HepG2 (cell line): ENCODE measurements at regions not wholly inside any gene's neighbourhood (a gene's known extent, or its start where the extent isn't known, plus 50 kb on each side); places are given as distances from the start of the nearest gene placed in this dataset.

Experiments used
- ATAC-seq: fragments of 200-7000 bp; cut with Tn5 transposase; 3 replicates; pipeline ENCODE4 v1.9.1; 2020; ENCODE audit warnings: mild to moderate bottlenecking, moderate library complexity
- BruUV-seq: library from RNA; stranded (reverse); fragments of 400-500 nt; replicated peaks from 2 replicates; lab custom pipeline; 2021; lab: Mats Ljungman, UMichigan
- CTCF ChIA-PET: fragments of 300-600 bp; formaldehyde crosslinking; extraction: SDS; loops from one replicate; lab custom pipeline; 2021; ENCODE audit warnings: low total read pairs, inconsistent platforms, low intra/inter-chr PET ratio; lab: Yijun Ruan, JAX
- POLR2A ChIA-PET: fragments of 350-600 bp; sonication (Branson Sonifier 250); formaldehyde crosslinking; loops from one replicate; lab custom pipeline; 2020; ENCODE audit warnings: antibody characterized with exemption, inconsistent platforms; lab: Yijun Ruan, JAX
- DNase-seq: peaks from one replicate; pipeline ENCODE4 v3.0.0-alpha.2; 2015; ENCODE audit warnings: low spot score
- FAIRE-seq: peaks from 3 replicates; lab custom pipeline; 2011; peaks lifted over from hg19 to GRCh38; lab: Jason Lieb, UNC
- H2AFZ ChIP-seq: one replicate; pipeline ENCODE4 v1.6.1; 2011; ENCODE audit warnings: low read length, inconsistent platforms
- H3K27ac ChIP-seq: fragments of 300-600 bp; 3 replicates; pipeline ENCODE4 v1.8.0; 2011; ENCODE audit warnings: mixed run types, mild to moderate bottlenecking, mixed read lengths, low read length, inconsistent platforms; ENCODE audit not compliant: insufficient read depth; ENCODE audit errors: extremely low read length
- H3K27me3 ChIP-seq, 2 experiments: fragments of 200-600 bp in 1 of 2; 2 replicates in 1 of 2; 3 replicates in 1 of 2; pipeline versions ENCODE4 v1.6.0 to v1.8.0; 2011; ENCODE audit warnings: low read length in 2 of 2, mild to moderate bottlenecking in 2 of 2, moderate library complexity in 2 of 2, inconsistent platforms in 1 of 2; ENCODE audit not compliant: insufficient read depth in 2 of 2, control insufficient read depth in 1 of 2
- H3K36me3 ChIP-seq, 2 experiments: fragments of 200-600 bp in 1 of 2; replicated peaks in 1 of 2; 2 replicates in 1 of 2; 3 replicates in 1 of 2; pipeline versions ENCODE4 v1.5.1 to v1.8.0; 2011; ENCODE audit warnings: low read length in 2 of 2, inconsistent platforms in 1 of 2; ENCODE audit not compliant: insufficient read depth in 2 of 2, control insufficient read depth in 1 of 2
- H3K4me1 ChIP-seq: 2 replicates; pipeline ENCODE4 v1.5.1; 2012; ENCODE audit warnings: low read length, inconsistent platforms; ENCODE audit not compliant: insufficient read depth
- H3K4me2 ChIP-seq: 2 replicates; pipeline ENCODE4 v1.6.0; 2011; ENCODE audit warnings: low read depth, low read length, inconsistent platforms
- H3K4me3 ChIP-seq, 3 experiments: fragments of 200-600 bp in 1 of 3; sonication (generic), shearing (Covaris generic) in 1 of 3; replicated peaks in 1 of 3; 2 replicates each; pipeline ENCODE4 v1.5.1; 2011 to 2016; ENCODE audit warnings: low read length in 3 of 3, inconsistent platforms in 2 of 3, low read depth in 2 of 3, mild to moderate bottlenecking in 2 of 3, control low read depth in 1 of 3, mixed read lengths in 1 of 3; ENCODE audit not compliant: insufficient read depth in 1 of 3
- H3K79me2 ChIP-seq: one replicate; pipeline ENCODE4 v1.6.1; 2011; ENCODE audit warnings: low read length, inconsistent platforms; ENCODE audit not compliant: insufficient read depth
- H3K9ac ChIP-seq: 2 replicates; pipeline ENCODE4 v1.6.0; 2011; ENCODE audit warnings: mild to moderate bottlenecking, low read depth, low read length, inconsistent platforms; ENCODE audit not compliant: insufficient read depth
- H3K9me3 ChIP-seq: 2 replicates; pipeline ENCODE4 v1.5.1; 2012; ENCODE audit warnings: mild to moderate bottlenecking, low read length
- H4K20me1 ChIP-seq: 2 replicates; pipeline ENCODE4 v1.6.0; 2011; ENCODE audit warnings: inconsistent platforms, mild to moderate bottlenecking, low read length, moderate library complexity; ENCODE audit not compliant: insufficient read depth
- CSRNP2 ChIP-seq: sonication (generic); formaldehyde crosslinking; conservative IDR thresholded peaks from 2 replicates; pipeline ENCODE4 v1.8.0; 2022; ENCODE audit warnings: low read depth, missing genetic modification reagents
- GMEB1 ChIP-seq: sonication (generic); formaldehyde crosslinking; IDR thresholded peaks from 2 replicates; pipeline ENCODE4 v1.5.1; 2020; ENCODE audit warnings: missing genetic modification reagents, mild to moderate bottlenecking, borderline replicate concordance
- HNF4G ChIP-seq, 2 experiments: sonication (generic) in 1 of 2; formaldehyde crosslinking in 1 of 2; IDR thresholded peaks; 2 replicates each; pipeline versions ENCODE4 v1.4.0 to v1.6.1; 2011 to 2020; ENCODE audit warnings: borderline replicate concordance in 2 of 2, low read depth in 2 of 2, mild to moderate bottlenecking in 2 of 2, low read length in 1 of 2, missing genetic modification reagents in 1 of 2, moderate library complexity in 1 of 2
- KAT8 ChIP-seq: IDR thresholded peaks from 2 replicates; pipeline ENCODE4 v1.6.1; 2016; ENCODE audit warnings: missing genetic modification reagents, missing compliant biosample characterization
- MYNN ChIP-seq: sonication (generic); formaldehyde crosslinking; IDR thresholded peaks from 2 replicates; pipeline ENCODE4 v1.4.0; 2020; ENCODE audit warnings: mild to moderate bottlenecking, low read depth, missing genetic modification reagents
- PCBP2 ChIP-seq: fragments of 200-400 bp; formaldehyde crosslinking; optimal IDR thresholded peaks from 2 replicates; pipeline ENCODE3; 2018; ENCODE audit warnings: low read length, low read depth; ENCODE audit not compliant: poor library complexity, severe bottlenecking
- RELA ChIP-seq: sonication (generic); formaldehyde crosslinking; IDR thresholded peaks from 2 replicates; pipeline ENCODE4 v1.4.0; 2020; ENCODE audit warnings: missing genetic modification reagents
- SUZ12 ChIP-seq: fragments of 150-350 bp; IDR thresholded peaks from 2 replicates; pipeline ENCODE4 v1.6.1; 2014; ENCODE audit warnings: low read depth, low read length
- ZHX1 ChIP-seq: sonication (generic); formaldehyde crosslinking; IDR thresholded peaks from 2 replicates; pipeline ENCODE4 v1.8.1; 2022; ENCODE audit warnings: low read depth, mild to moderate bottlenecking, missing genetic modification reagents
- ZMAT5 ChIP-seq: sonication (generic); formaldehyde crosslinking; IDR thresholded peaks from 2 replicates; pipeline ENCODE4 v1.5.0; 2020; ENCODE audit warnings: mild to moderate bottlenecking, low read depth, missing genetic modification reagents, borderline replicate concordance
- ZNF280D ChIP-seq: sonication (generic); formaldehyde crosslinking; IDR thresholded peaks from 2 replicates; pipeline ENCODE4 v1.5.1; 2020; ENCODE audit warnings: mild to moderate bottlenecking, missing genetic modification reagents
- WGBS: methylation state at CpG from one replicate; pipeline ENCODE4 v1.1.6; 2017; ENCODE audit warnings: low lambda C conversion rate; 5-methylcytosine and 5-hydroxymethylcytosine counted together
- in situ Hi-C: cut with HindIII; loops from 2 replicates; pipeline ENCODE4 v1.10.0; 2017; ENCODE audit warnings: low pct_unique_long_range_greater_than_20kb; ENCODE audit not compliant: extremely low pct_ligation_motif_present
- intact Hi-C: fragments of 100-400 bp; cut with micrococcal nuclease; formaldehyde crosslinking; loops from one replicate; pipeline ENCODE4 v1.10.0; 2022; ENCODE audit not compliant: unreplicated experiment

GRCh38 chr6:67451874-67452273 is 1183.2 kb upstream of the ADGRB3 start:
- Histone ChIP-seq H3K4me1 (no peaks in the 10 kb centered on the region), H3K9me3 (0 out of 2 replicates have a peak, but pooled peaks cover 7% of the 10 kb centered on the region), H3K27ac (no peak overlapping the region), H3K9ac (no peak overlapping the region), H3K27me3 (no peaks in the 10 kb centered on the region), H2AFZ (no peak overlapping the region), H3K4me2 (no peak overlapping the region), H3K79me2 (no peaks in the 10 kb centered on the region), H3K36me3 (no peaks in the 10 kb centered on the region), H4K20me1 (no peaks in the 10 kb centered on the region), H3K4me3 (no peak overlapping the region)
- ChIA-PET POLR2A (no interaction called here), CTCF (no interaction called here)
- 0% methylated on average over 1 of the region's 1 CpG for WGBS
- no peak for FAIRE-seq
- intact Hi-C loops (no loop called here), in situ Hi-C loops (no loop called here)
- no TSS peak for BruUV-seq
- ATAC-seq: no peak
- DNase-seq: no peak
- TF ChIP-seq KAT8 (CRISPR knock-in tag) (no peak), ZHX1 (CRISPR knock-in tag) (no peak), HNF4G (IDR thresholded peaks at IDR 0.05; ENCODE audit: borderline replicate concordance, low read depth, low read length) (no peak), HNF4G (CRISPR knock-in tag; IDR thresholded peaks at IDR 0.05; ENCODE audit: borderline replicate concordance, low read depth) (no peak), SUZ12 (no peak), CSRNP2 (no peak), RELA (no peak), PCBP2 (no peak), GMEB1 (CRISPR knock-in tag) (no peak), ZNF280D (no peak), ZMAT5 (CRISPR knock-in tag) (no peak), MYNN (CRISPR knock-in tag) (no peak)
